MM.1S (cell line): ENCODE measurements at regions not wholly inside any gene's neighbourhood (a gene's known extent, or its start where the extent isn't known, plus 50 kb on each side); places are given as distances from the start of the nearest gene placed in this dataset.

Experiments
- DNase-seq: peaks from one replicate; pipeline ENCODE4 v3.0.0-alpha.2; 2015
- H2AFZ ChIP-seq: fragments of 300-600 bp; sonication (generic); 2 replicates; pipeline ENCODE4 v1.6.0; 2016; ENCODE audit warnings: antibody characterized with exemption, low read length
- H3F3A ChIP-seq: fragments of 300-600 bp; sonication (generic); 2 replicates; pipeline ENCODE4 v1.6.1; 2016; ENCODE audit warnings: mild to moderate bottlenecking, antibody characterized with exemption, low read length, moderate library complexity, mixed read lengths; ENCODE audit not compliant: insufficient read depth
- H3K27ac ChIP-seq: fragments of 300-600 bp; sonication (generic); 2 replicates; pipeline ENCODE4 v1.5.1; 2016; ENCODE audit warnings: mild to moderate bottlenecking, low read length
- H3K27me3 ChIP-seq: fragments of 300-600 bp; sonication (generic); replicated peaks from 2 replicates; pipeline ENCODE4 v1.6.0; 2016; ENCODE audit warnings: low read length; ENCODE audit not compliant: insufficient read depth
- H3K36me3 ChIP-seq: fragments of 300-600 bp; sonication (generic); replicated peaks from 2 replicates; pipeline ENCODE4 v1.6.1; 2016; ENCODE audit warnings: mild to moderate bottlenecking, low read length, mixed read lengths; ENCODE audit not compliant: insufficient read depth
- H3K4me1 ChIP-seq: fragments of 300-600 bp; sonication (generic); 2 replicates; pipeline ENCODE4 v1.6.1; 2016; ENCODE audit warnings: low read length, mixed read lengths
- H3K4me2 ChIP-seq: fragments of 300-600 bp; sonication (generic); 2 replicates; pipeline ENCODE4 v1.6.0; 2016; ENCODE audit warnings: low read depth, low read length
- H3K4me3 ChIP-seq: fragments of 300-600 bp; sonication (generic); 2 replicates; pipeline ENCODE4 v1.5.1; 2016; ENCODE audit warnings: low read length, mixed read lengths
- H3K79me2 ChIP-seq: fragments of 300-600 bp; sonication (generic); 2 replicates; pipeline ENCODE4 v1.6.1; 2016; ENCODE audit warnings: mixed run types, low read length, mixed read lengths
- H3K9ac ChIP-seq: fragments of 300-600 bp; sonication (generic); 2 replicates; pipeline ENCODE4 v1.6.1; 2016; ENCODE audit warnings: low read length, mixed read lengths
- H3K9me2 ChIP-seq: fragments of 300-600 bp; sonication (generic); replicated peaks from 2 replicates; pipeline ENCODE4 v1.6.1; 2016; ENCODE audit warnings: mild to moderate bottlenecking, low read length, mixed read lengths; ENCODE audit not compliant: insufficient read depth
- H3K9me3 ChIP-seq: fragments of 300-600 bp; sonication (generic); replicated peaks from 2 replicates; pipeline ENCODE4 v1.6.1; 2016; ENCODE audit warnings: mild to moderate bottlenecking, low read length, mixed read lengths; ENCODE audit not compliant: insufficient read depth
- H4K20me1 ChIP-seq: fragments of 300-600 bp; sonication (generic); 2 replicates; pipeline ENCODE4 v1.6.1; 2016; ENCODE audit warnings: mild to moderate bottlenecking, low read length, moderate library complexity, mixed read lengths; ENCODE audit not compliant: insufficient read depth
- CTCF ChIP-seq: fragments of 300-600 bp; sonication (generic); IDR thresholded peaks from 2 replicates; pipeline ENCODE4 v1.5.1; 2016; ENCODE audit warnings: antibody characterized with exemption, low read length, mixed read lengths
- EZH2 ChIP-seq: fragments of 300-600 bp; sonication (generic); optimal IDR thresholded peaks from 2 replicates; pipeline ENCODE3; 2017; ENCODE audit warnings: low read depth, mild to moderate bottlenecking, antibody characterized with exemption, low read length, mixed read lengths
- EZH2phosphoT487 ChIP-seq: fragments of 300-600 bp; sonication (generic); IDR thresholded peaks from 2 replicates; pipeline ENCODE4 v1.6.1; 2018; ENCODE audit warnings: antibody characterized with exemption, low read length

- H3F3A ChIP-seq, result no peaks in the 10 kb centered on the region
- no peak overlapping the region for H3K4me3 ChIP-seq
- H3K9me3 ChIP-seq, result no peaks in the 10 kb centered on the region
- no peak overlapping the region for H2AFZ ChIP-seq
- H3K9ac ChIP-seq, result no peak overlapping the region
- H3K4me2 ChIP-seq, result no peak overlapping the region
- no peaks in the 10 kb centered on the region for H3K27me3 ChIP-seq
- no peaks in the 10 kb centered on the region for H4K20me1 ChIP-seq
- no peaks in the 10 kb centered on the region for H3K9me2 ChIP-seq
- H3K36me3 ChIP-seq, result no peaks in the 10 kb centered on the region
- no peaks in the 10 kb centered on the region for H3K79me2 ChIP-seq
- H3K4me1 ChIP-seq, result no peaks in the 10 kb centered on the region
- no peak overlapping the region for H3K27ac ChIP-seq
- no peak for DNase-seq
- no peak for TF ChIP-seq EZH2
- no peak for TF ChIP-seq EZH2phosphoT487
- TF ChIP-seq CTCF, result no peak
These were observed 615.8 kb upstream of the RGS18 start for GRCh38 chr1:191542444-191542843.

- TF ChIP-seq EZH2 (no peak), CTCF (no peak), EZH2phosphoT487 (no peak)
- Histone ChIP-seq H4K20me1 (no peaks in the 10 kb centered on the region), H3K27ac (no peak overlapping the region), H3K9ac (no peak overlapping the region), H3K4me3 (no peak overlapping the region), H3K4me1 (no peaks in the 10 kb centered on the region), H3K27me3 (no peaks in the 10 kb centered on the region), H3F3A (no peaks in the 10 kb centered on the region), H2AFZ (no peak overlapping the region), H3K9me3 (no peaks in the 10 kb centered on the region), H3K79me2 (no peaks in the 10 kb centered on the region), H3K36me3 (no peaks in the 10 kb centered on the region), H3K9me2 (no peaks in the 10 kb centered on the region), H3K4me2 (no peak overlapping the region)
- no peak for DNase-seq
These were observed 611.5 kb upstream of the RGS18 start for GRCh38 chr1:191546803-191547202.

GRCh38 chr1:191551019-191551418, 607.2 kb upstream of the RGS18 start:
- Histone ChIP-seq H3K9me3 (no peaks in the 10 kb centered on the region), H3K9ac (no peak overlapping the region), H3K4me3 (no peak overlapping the region), H4K20me1 (no peaks in the 10 kb centered on the region), H2AFZ (no peak overlapping the region), H3K4me2 (no peak overlapping the region), H3K79me2 (no peaks in the 10 kb centered on the region), H3K27me3 (no peaks in the 10 kb centered on the region), H3K9me2 (no peaks in the 10 kb centered on the region), H3K36me3 (no peaks in the 10 kb centered on the region), H3K27ac (no peak overlapping the region), H3F3A (no peaks in the 10 kb centered on the region), H3K4me1 (no peaks in the 10 kb centered on the region)
- TF ChIP-seq EZH2phosphoT487 (no peak), CTCF (no peak), EZH2 (no peak)
- no peak for DNase-seq
